ENCODE measurements at regions not wholly inside any gene's neighbourhood (a gene's known extent, or its start where the extent isn't known, plus 50 kb on each side); places are given as distances from the start of the nearest gene placed in this dataset.

- no peaks in the 10 kb centered on the region for H3K36me3 ChIP-seq
- no peak overlapping the region for H3K4me3 ChIP-seq
Measured at GRCh38 chr4:171186700-171187099, 626.5 kb upstream of the GALNTL6 start.

DNA sequence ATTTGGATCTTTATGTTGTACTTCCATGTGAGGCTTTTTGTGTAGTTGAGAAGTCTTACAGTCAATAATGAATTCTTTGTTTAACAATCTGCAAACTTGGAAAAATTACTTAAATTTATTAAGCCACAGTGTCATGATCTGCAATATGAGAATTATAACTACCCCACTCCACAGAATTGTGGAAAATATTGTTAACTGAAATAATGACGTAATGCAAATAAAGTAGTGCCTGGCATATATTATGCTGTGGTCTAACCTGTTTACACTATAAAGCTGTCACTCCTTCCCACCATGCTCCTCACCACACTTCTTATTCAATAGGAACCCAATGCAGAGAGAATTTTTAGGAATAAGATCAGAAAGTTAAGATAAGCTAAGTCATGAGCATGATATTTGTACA is 632.1 kb upstream of the GALNTL6 start:
- H3K4me1 ChIP-seq = no peaks in the 10 kb centered on the region
- ATAC-seq (no peak), DNase-seq (no peak)
- no peaks in the 10 kb centered on the region for H3K36me3 ChIP-seq
- H3K27ac ChIP-seq = no peak overlapping the region
- H3K27me3 ChIP-seq = no peaks in the 10 kb centered on the region
- 78% methylated on average over 1 of the region's 1 CpG for whole genome bisulfite sequencing (ENCODE audit: insufficient coverage, low coverage, low lambda C conversion rate, missing lambda C conversion rate)
- TF ChIP-seq CTCF (IDR thresholded peaks at IDR 0.05) (no peak), POLR2A (IDR thresholded peaks at IDR 0.05) (no peak)
- no peaks in the 10 kb centered on the region for H3K9me3 ChIP-seq
- no peak overlapping the region for H3K4me3 ChIP-seq
- intact Hi-C loops (cut with DNase I) = no loop called here

More at GRCh38 chr4:171186700-171187099, 626.5 kb upstream of the GALNTL6 start:
- DNase-seq = no peak
- Histone ChIP-seq H3K27me3 (no peaks in the 10 kb centered on the region), H3K9me3 (no peaks in the 10 kb centered on the region), H3K4me1 (no peaks in the 10 kb centered on the region), H3K27ac (no peak overlapping the region)
- 50% methylated on average over 2 of the region's 2 CpGs for WGBS (ENCODE audit: insufficient coverage, low coverage, low lambda C conversion rate, missing lambda C conversion rate)
- intact Hi-C loops (cut with DNase I) = no loop called here
- TF ChIP-seq CTCF (IDR thresholded peaks at IDR 0.05) = no peak
- no peak for TF ChIP-seq POLR2A (IDR thresholded peaks at IDR 0.05)
- ATAC-seq = no peak

DNA sequence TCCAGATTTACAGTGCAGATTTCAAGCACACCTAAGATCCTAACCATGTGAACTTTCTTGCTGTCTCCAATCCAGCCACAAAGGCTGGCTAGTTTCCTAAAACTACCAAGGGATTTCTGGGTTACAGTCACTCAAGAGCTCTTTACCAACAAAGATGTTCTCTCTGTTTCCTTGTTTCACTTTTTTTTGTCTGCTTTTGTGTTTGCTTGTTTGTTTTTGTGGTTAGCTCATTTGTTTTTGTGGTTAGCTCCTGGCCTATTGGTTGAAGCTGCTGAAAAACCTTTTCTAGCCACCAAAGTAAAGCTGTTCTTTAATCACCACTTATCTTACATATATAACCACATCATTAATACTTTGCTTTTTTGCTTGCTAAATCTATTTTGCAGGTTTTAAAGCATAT is 642.5 kb upstream of the GALNTL6 start:
- no peaks in the 10 kb centered on the region for H3K4me1 ChIP-seq
- TF ChIP-seq CTCF (IDR thresholded peaks at IDR 0.05) (no peak), POLR2A (IDR thresholded peaks at IDR 0.05) (no peak)
- intact Hi-C loops (cut with DNase I) = no loop called here
- DNase-seq (no peak), ATAC-seq (no peak)
- no peak overlapping the region for H3K27ac ChIP-seq
- H3K9me3 ChIP-seq = no peaks in the 10 kb centered on the region
- H3K4me3 ChIP-seq = no peak overlapping the region
- H3K27me3 ChIP-seq = no peaks in the 10 kb centered on the region
- H3K36me3 ChIP-seq = no peaks in the 10 kb centered on the region

DNA sequence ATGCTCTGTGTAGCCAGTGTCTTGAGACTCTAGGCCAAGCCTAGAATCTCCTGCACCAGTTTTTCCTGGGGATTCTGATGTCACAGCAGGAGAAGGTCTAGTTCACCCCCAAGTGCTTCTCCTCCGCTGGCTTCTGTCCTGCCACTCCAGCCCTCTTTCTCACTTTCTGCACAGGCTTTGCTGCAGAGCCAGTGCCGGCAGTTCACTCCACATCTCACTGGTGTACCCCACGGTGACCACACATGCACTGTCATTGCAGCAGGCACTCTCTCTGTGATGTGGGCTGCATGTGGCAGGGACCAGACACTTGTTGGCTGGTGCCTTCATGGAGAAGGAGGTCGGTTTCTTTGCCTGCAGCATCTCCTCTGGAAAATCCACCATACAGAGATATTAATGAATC is 643.8 kb upstream of the GALNTL6 start:
- DNase-seq = no peak

More for the DNA sequence above, 643.8 kb upstream of the GALNTL6 start:
- no peaks in the 10 kb centered on the region for H3K27me3 ChIP-seq
- H3K4me1 ChIP-seq = no peaks in the 10 kb centered on the region
- no peak for ATAC-seq
- intact Hi-C loops (cut with DNase I) = no loop called here
- H3K27ac ChIP-seq = no peak overlapping the region
- WGBS (ENCODE audit: insufficient coverage, low coverage, low lambda C conversion rate, missing lambda C conversion rate) = 60% methylated on average over 4 of the region's 4 CpGs
- no peak for TF ChIP-seq POLR2A (IDR thresholded peaks at IDR 0.05)
- TF ChIP-seq CTCF (IDR thresholded peaks at IDR 0.05) = no peak
- H3K9me3 ChIP-seq = no peaks in the 10 kb centered on the region
- no peak overlapping the region for H3K4me3 ChIP-seq
- no peaks in the 10 kb centered on the region for H3K36me3 ChIP-seq

Measured in right lobe of liver (tissue), 6 donors.